Pons (tissue), 1 donor: ENCODE measurements at regions not wholly inside any gene's neighbourhood (a gene's known extent, or its start where the extent isn't known, plus 50 kb on each side); places are given as distances from the start of the nearest gene placed in this dataset.
"Not testable (repeated sequence)": the region's sequence is repeated elsewhere in the genome, so short reads cannot be mapped to it uniquely, and the experiment has no call there.

ENCODE experiments used
- DNase-seq: peaks from one replicate; pipeline ENCODE4 v3.0.0-alpha.2; 2016; ENCODE audit warnings: low spot score

DNA sequence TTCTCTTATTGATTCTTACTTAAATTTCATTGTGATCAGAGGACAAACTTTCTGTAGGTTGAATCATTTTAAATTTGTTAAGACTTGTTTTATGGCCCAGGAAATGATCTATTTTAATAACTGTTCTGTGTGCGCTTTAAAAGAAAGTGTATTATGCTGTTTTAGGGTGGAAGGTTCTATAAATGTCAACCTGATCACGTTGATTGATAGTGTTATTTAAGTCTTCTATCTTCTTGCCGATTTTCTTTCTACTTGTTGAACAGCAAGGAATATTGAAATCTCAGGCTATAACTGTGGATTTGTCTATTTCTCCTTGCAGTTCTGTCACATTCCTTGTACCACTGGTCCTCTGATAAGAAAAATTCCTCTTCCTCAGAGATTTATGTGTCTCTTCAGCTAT is 112.7 kb downstream of the TANC2 start:
- no peak for DNase-seq

DNA sequence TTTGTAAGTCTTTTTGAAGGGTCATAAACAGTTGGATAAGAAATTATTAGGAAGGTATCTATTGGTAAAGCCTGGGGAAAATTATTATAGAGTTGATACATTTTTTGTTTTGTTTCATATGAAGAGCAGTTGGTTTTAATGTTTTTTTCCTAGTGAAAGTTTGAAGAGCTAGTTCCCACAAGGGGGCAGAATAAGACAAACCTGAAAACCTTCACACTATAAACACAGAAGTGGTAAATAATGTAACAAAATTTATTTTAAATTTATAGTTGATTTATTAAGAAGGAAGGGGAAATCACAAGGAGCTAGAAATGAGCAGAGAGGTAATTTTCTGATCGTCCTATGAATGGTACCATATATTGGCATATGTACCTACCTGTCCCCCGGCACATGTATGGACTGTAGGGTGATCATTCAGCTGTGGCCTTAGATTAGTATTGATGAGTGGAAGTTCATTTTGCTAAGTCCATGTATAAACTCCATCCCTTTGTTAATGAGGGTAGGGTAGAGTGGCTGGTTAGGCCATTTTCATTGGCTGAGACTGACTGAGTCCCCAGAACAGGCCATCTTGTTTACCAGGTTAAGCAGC is 116.3 kb downstream of the TANC2 start:
- peak; percentile 40 for DNase-seq

DNA sequence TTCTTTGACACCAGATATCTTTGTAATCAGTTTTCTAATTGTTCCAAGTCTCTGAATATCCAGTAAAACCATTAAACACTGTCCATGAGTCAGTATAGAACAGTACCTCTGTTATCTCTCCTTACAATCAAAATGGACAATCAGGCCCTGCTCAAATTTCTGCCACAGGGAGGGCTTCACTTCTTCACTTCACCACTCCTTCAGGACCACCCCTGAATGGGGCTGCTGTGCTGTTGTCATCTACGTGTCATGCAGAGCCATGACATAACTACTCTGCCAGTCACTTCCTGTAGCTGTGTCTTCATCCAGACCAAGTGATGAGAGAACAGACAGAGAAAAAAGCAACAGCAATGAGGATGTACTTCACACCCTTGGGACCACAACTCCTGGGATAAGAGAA is 116.9 kb downstream of the TANC2 start:
- DNase-seq = no peak

DNA sequence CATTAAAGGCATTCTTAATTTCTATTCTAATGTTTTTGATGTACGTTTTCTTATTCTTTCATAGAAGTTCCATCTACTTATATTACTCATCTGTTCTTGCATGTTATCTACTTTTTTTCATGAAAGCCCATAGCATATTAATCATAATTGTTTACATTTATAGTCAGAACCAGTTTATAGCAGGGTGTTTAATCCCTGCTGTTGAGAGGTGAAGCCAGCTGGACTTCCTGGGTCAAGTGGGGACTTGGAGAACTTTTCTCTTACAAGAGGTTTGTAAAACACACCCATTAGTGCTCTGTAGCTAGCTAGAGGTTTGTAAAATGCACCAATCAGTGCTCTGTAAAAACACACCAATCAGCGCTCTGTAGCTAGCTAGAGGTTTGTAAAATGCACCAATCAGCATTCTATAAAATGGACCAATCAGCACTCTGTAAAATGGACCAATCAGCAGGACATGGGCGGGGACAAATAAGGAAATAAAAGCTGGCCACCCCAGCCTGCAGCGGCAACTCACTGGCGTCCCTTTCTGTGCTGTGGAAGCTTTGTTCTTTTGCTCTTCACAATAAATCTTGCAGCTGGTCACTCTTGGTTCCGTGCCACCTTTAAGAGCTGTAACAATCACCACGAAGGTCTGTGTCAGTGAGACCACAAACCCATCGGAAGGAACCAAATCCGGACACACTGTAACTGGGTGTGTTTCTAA is 120.6 kb downstream of the TANC2 start:
- no peak for DNase-seq

DNA sequence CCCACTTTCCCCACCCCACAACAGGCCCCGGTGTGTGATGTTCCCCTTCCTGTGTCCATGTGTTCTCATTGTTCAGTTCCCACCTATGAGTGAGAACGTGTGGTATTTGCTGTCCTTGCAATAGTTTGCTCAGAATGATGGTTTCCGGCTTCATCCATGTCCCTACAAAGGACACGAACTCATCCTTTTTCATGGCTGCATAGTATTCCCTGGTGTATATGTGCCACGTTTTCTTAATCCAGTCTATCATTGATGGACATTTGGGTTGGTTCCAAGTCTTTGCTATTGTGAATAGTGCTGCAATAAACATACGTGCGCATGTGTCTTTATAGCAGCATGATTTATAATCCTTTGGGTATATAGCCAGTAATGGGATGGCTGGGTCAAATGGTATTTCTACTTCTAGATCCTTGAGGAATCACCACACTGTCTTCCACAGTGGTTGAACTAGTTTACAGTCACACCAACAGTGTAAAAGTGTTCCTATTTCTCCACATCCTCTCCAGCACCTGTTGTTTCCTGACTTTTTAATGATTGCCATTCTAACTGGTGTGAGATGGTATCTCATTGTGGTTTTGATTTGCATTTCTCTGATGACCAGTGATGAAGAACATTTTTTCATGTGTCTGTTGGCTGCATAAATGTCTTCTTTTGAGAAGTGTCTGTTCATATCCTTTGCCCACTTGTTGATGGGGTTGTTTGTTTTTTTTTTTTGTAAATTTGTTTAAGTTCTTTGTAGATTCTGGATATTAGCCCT is 124.5 kb downstream of the TANC2 start:
- not testable (repeated sequence) for DNase-seq

DNA sequence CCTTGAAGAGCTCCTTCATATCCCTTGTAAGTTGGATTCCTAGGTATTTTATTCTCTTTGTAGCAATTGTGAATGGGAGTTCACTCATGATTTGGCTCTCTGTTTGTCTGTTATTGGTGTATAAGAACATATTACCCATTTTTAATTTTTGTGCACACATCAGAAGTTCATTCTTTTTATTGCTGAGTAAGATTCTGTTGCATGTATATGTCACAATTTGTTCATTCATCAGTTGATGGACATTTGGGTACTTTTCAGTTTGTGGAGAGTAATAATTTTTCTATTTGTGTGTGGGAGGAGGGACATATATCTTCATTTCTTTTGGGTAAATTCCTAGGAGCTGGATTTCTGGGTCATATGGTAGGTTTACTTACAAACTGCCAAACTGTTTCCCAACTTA is 125.9 kb downstream of the TANC2 start:
- DNase-seq = not testable (repeated sequence)

DNA sequence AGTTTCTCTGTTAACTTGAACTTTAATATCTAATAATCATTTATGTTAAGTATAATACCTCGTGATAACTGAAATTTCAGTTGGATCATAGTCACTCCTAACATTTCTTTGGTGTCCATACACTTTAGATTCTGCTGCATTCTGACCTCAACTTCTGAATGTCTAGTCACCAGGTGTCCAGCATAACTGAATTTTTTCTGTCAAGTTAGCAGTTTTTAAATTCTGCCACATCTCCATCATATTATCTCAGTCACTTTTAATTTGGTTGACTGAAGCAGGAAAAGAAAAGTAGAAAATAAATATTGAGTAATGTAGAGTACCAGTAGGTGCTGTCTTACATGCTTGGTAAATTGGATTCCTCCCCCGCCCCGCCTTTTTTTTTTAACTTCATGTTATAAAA is 128.6 kb downstream of the TANC2 start:
- no peak for DNase-seq

DNA sequence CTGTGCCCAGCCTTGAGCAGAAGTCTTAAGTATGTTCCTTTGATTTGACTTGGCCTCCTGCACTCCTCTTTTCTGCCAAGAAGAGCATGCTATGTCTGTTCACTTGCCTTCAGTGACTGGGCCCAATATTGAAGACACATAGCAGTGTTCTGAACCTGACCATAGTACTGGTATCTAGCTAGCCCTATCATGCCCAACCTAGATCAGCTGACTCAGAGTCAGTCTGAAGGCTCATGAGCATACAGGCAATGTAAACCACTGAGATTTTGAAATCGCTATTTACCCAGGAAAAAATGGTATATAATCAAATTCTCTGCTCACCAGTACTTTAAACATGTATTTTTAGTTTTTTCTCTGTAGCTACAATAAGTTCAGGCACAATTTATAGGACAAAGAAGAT is 129.4 kb downstream of the TANC2 start:
- no peak for DNase-seq

DNA sequence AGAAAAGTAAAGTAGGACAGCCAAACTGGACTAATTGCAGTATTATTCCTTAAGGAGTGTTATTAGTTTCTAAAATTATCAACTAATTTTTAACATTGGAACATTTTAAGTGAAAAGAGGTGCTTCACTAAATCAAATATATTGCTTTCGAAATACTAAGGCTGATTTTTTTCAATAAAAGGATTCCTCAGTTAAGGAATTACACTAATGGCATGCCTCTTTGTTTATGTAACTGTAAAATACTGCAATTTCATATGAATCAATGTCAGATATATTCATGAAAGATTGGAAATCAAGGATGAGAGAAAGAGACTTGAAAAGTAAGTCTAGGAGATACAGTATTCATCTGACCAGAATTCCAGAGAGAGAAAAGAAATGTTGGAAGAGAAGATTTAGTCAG is 129.8 kb downstream of the TANC2 start:
- DNase-seq = no peak

DNA sequence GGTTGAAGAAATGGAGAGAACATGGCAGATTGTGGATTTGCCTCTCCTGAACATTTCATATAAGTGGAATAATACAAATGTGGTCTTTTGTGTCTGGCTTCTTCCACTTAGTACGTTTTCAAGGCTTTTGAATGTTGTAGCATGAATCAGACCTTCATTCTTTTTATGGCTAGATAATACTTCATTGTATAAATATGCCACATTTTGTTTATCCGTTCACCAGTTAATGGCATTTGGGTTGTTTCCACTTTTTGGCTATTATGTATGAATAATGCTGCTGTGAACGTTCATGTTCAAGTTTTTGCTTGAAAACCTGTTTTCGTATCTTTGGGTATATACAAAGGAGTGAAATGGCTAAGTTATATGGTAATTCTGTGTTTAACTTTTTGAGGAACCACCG is 130.4 kb downstream of the TANC2 start:
- no peak for DNase-seq

DNA sequence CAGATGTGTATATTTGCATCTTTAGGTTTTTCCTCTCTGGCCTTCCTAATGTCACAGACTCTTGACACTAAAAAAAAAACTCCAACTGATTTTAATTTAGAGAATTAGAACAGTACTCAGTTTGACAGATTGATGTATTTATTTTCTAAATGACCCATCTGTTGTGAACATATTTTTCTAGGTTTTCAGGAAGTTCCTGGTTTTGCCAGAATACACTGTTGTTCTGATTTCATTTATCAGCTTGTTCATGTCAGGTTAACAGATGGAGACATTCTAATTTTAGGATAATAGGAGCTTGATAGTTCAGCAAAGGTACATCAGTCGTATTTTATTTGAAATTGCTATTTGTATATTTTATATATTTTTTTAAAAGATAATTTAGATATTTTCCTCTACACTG is 133.4 kb downstream of the TANC2 start:
- no peak for DNase-seq

DNA sequence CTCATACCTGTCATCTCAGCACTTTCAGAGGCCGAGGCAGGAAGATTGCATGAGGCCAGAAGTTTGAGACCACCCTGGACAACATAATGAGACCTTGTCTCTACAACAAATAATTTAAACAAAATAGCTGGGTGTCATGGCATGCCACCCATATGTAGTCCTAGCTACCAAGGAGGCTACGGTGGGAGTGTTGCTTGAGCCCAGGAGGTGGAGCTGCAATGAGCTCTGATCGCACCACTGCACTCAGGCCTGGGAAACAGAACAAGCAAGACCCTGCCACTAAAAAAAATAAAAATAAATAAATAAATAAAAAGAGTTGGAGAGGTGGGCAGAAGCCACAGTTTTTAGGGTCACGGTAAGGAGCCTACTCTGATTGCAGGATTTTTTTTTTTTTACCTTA is 136.0 kb downstream of the TANC2 start:
- DNase-seq = no peak

DNA sequence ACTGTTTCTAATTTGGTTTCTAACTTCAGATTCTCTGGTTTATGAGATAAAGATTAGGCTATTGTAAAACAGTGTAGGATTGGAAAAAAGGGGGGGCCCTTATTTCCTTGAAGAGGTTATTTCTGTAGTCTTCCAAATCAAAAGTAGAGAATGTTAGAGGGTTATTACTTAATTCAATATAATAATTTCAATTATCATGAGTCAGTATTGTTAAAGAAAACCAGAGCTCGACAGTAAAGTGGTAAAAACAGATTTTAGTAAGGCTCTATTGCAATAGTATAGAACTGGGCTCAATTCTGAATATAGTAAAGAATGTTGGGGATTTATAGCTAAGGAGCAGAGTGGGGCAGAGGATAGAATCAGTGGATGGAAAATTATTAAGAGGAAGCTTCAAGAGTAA is 140.0 kb downstream of the TANC2 start:
- DNase-seq = no peak

DNA sequence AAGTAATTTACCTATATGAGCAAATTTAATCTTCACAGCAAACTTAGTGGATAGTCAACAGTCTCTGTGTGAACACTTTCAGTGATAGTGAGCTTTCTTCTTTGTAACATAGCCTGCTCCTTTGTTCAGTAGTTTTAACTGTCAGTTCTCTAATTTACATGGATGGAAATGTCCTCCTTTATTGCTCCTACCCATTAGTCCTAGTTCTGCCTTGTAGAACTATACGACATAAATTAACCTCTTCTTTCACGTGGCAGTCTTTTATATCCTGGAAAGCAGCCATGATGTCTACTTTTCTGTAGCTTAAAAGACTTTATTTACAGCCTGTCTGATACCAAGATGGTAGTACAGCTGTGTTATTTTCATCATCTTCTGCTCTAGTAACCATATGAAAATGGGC is 143.6 kb downstream of the TANC2 start:
- no peak for DNase-seq

DNA sequence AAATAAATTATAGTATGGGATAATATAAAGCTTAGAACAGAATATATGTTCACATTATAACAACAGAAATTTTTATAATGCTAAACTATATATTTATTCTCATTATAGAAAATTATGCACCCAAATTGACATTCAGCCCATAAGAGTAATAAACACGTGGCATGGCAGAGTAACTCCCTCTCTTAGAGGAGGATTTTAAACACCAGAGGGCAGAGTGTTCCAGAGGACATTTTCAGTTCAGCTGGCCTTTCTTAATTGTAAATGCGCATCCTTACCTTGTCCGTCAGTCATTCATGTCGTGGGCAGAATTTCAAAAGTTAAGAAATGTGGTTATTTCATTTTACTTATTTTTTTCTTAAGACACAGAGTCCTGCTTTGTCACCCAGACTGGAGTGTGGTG is 147.1 kb downstream of the TANC2 start:
- peak; percentile 70 for DNase-seq

DNA sequence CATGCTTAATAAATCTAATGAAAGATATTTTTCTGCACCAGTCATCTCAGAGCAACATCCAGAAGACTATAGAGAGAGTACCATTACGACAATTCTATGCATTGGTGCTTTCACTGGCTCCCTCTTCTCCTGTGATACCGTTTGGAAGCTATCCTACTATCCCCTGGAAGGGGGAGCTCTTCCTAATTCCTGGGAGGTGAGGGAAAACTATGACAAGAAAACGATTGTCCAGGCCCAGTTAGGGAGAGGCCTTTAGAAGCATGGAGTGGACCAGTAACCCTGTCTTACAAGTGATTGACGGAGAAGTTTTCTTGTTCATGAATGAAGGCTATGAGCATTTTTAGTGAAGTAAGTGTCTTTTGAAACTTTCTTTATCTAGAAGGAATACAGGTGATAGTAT is 150.2 kb downstream of the TANC2 start:
- DNase-seq = no peak

DNA sequence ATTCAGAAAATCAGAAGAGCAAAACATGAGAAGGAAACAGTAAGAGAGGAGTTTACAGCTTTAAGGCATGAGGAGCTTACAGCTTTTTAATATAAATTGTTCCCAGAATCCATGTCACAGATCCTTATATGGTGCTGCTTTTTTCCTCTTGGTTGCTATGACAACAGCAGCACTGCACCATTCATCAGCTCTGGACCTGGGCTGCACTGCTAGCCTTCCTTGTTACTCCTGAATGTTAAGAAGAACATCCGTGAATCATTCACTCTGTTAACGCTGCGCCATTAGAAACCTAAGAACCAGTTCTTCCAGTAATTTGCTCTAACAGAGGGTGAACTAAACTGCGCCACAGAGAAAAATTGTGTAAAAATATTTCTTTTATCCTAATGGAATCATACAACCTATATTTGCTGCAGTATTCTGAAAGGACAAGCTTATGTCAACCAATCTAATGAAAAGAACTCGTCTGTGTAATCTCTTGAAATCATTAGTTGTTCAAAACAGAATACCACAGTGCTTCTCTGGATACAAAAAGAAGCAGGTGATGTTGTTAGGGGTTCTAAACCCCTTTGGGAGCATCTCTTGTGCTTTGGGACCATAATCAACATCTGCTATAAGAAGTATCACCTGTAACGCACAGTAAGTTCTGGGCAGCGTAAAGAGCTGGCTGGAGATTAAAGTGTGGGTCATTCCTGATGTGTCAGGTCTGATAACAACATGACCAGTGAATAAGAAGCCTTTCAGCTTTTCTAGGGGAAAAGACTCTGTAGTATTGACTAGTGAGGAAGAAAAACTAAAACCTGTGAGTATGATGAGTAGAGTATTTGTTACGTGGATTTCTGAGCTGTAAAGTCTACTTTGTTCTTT is 151.2 kb downstream of the TANC2 start:
- DNase-seq = peak; percentile 78

DNA sequence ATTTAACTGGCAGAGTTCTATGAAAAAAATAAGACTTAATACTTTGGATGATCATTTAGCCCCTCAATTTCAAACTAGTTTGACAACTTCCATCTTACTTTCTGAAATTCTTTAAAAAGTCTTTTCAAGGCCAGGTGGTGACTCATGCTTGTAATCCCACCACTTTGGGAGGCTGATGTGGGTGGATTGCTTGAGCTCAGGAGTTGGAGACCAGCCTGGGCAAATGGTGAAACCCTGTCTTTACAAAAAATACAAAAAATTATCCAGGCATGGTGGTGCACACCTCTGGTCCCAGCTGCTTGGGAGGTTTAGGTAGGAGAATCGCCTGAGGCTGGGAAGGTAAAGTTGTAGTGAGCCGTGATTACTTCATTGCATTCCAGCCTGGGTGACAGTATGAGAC is 154.4 kb downstream of the TANC2 start:
- no peak for DNase-seq

DNA sequence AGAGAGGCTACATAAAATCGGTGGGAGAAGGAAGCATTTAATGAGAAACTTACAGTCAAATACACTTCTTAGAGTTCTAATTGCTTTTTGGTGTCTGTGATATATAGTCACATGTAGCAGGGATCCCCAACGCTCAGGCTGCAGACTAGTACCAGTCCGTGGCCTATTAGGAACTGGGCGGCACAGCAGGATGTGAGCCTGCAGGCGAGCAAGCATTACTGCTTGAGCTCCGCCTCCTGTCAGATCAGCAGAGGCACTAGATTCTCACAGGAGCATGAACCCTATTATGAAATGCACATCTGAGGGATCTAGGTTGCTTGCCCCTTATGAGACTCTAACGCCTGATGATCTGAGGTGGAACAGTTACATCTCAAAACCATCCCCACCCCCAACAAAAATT is 158.5 kb downstream of the TANC2 start:
- DNase-seq = no peak

DNA sequence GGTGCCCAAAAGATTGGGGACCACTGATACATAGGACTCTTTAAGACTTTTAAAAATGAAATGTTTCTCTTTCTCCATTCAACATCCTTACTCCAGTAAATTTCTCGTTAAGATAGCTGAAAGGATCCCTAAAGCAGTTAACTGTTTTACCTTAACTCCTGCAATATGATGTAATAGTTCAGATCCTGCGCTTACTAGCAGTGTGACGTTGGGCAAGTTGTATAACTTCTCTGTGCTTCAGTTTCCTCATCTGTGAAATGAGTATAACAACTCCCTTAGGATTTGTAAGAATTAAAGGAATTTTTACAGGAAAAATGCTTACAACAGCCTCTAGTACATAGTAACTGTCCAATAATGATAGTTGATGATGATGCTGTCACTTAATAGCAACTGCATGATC is 158.9 kb downstream of the TANC2 start:
- DNase-seq = no peak

DNA sequence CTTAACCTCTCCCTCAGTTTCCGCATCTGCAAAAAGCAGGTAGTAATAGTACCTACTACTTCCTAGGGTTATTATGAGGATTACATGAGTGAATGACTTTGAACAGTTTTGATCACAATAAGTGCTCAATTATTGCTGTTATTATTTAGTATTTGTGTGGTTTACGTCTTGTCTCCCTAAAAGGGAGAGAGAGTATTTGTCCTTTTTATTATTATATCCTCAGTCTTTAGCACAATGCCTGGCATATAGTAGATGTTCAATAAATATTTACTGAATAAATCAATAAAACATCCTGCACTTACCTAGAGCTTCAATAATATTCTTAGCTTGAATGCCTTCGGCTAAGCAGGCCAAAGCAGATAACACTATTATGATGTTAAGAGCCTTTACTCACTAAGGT is 160.0 kb downstream of the TANC2 start:
- DNase-seq = no peak

DNA sequence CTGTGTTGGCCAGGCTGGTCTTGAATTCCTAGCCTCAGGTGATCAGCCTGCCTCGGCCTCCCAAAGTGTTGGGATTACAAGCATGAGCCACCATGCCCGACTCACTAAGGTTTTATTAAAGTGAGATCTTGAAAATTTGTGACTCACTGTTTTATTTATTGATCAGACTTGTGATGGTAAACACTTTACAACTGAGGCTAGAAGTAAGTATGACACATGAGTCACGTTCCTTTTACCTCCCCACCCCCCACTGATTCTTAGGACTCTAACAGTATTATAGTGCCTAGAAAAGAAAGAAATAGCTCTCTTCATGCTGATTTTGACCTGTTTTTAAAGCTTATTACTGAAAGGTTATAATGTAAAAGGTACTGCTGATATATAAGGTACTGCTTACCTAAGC is 160.6 kb downstream of the TANC2 start:
- DNase-seq = no peak
